ENCODE measurements at regions not wholly inside any gene's neighbourhood (a gene's known extent, or its start where the extent isn't known, plus 50 kb on each side); places are given as distances from the start of the nearest gene placed in this dataset.

GRCh38 chr2:180799141-180799540, 181.3 kb upstream of the UBE2E3 start:
- Histone ChIP-seq H3K4me3 (no peak overlapping the region), H3K4me1 (ENCODE audit: low read depth) (no peaks in the 10 kb centered on the region), H3K27ac (no peak overlapping the region), H3K36me3 (no peaks in the 10 kb centered on the region), H3K9me3 (ENCODE audit: low read depth) (no peaks in the 10 kb centered on the region), H3K27me3 (no peaks in the 10 kb centered on the region)
- DNase-seq (ENCODE audit: low read depth in 1 of 2, low spot score in 1 of 2) = no peak
- no peak for TF ChIP-seq CTCF (IDR thresholded peaks at IDR 0.05; ENCODE audit: low read depth, low read length)

GRCh38 chr2:180790891-180791290, 189.5 kb upstream of the UBE2E3 start:
- Histone ChIP-seq H3K27ac (no peak overlapping the region), H3K27me3 (no peaks in the 10 kb centered on the region), H3K4me3 (no peak overlapping the region), H3K9me3 (ENCODE audit: low read depth) (no peaks in the 10 kb centered on the region), H3K36me3 (no peaks in the 10 kb centered on the region), H3K4me1 (ENCODE audit: low read depth) (no peaks in the 10 kb centered on the region)
- peak in 1 of 2 donors; percentile 46 for DNase-seq (ENCODE audit: low read depth in 1 of 2, low spot score in 1 of 2)
- TF ChIP-seq CTCF (IDR thresholded peaks at IDR 0.05; ENCODE audit: low read depth, low read length) = no peak

GRCh38 chr2:180787330-180787729, 193.1 kb upstream of the UBE2E3 start:
- no peak overlapping the region for H3K27ac ChIP-seq
- no peaks in the 10 kb centered on the region for H3K36me3 ChIP-seq
- no peak for TF ChIP-seq CTCF (IDR thresholded peaks at IDR 0.05; ENCODE audit: low read depth, low read length)
- no peaks in the 10 kb centered on the region for H3K27me3 ChIP-seq
- H3K9me3 ChIP-seq (ENCODE audit: low read depth) = no peaks in the 10 kb centered on the region
- no peak overlapping the region for H3K4me3 ChIP-seq
- DNase-seq (ENCODE audit: low read depth in 1 of 2, low spot score in 1 of 2) = no peak
- H3K4me1 ChIP-seq (ENCODE audit: low read depth) = no peaks in the 10 kb centered on the region

- H3K9me3 ChIP-seq (ENCODE audit: low read depth) = no peaks in the 10 kb centered on the region
- H3K27ac ChIP-seq = no peak overlapping the region
- H3K4me3 ChIP-seq = no peak overlapping the region
- no peaks in the 10 kb centered on the region for H3K4me1 ChIP-seq (ENCODE audit: low read depth)
- DNase-seq (ENCODE audit: low read depth in 1 of 2, low spot score in 1 of 2) = peak in 1 of 2 donors; percentile 37
- H3K36me3 ChIP-seq = no peaks in the 10 kb centered on the region
- no peaks in the 10 kb centered on the region for H3K27me3 ChIP-seq
- no peak for TF ChIP-seq CTCF (IDR thresholded peaks at IDR 0.05; ENCODE audit: low read depth, low read length)
Observed at GRCh38 chr2:180781276-180781675, 199.1 kb upstream of the UBE2E3 start.

- no peak overlapping the region for H3K27ac ChIP-seq
- no peak for TF ChIP-seq CTCF (IDR thresholded peaks at IDR 0.05; ENCODE audit: low read depth, low read length)
- no peaks in the 10 kb centered on the region for H3K27me3 ChIP-seq
- H3K9me3 ChIP-seq (ENCODE audit: low read depth) = no peaks in the 10 kb centered on the region
- no peak for DNase-seq (ENCODE audit: low read depth in 1 of 2, low spot score in 1 of 2)
- no peaks in the 10 kb centered on the region for H3K4me1 ChIP-seq (ENCODE audit: low read depth)
- H3K36me3 ChIP-seq = no peaks in the 10 kb centered on the region
- no peak overlapping the region for H3K4me3 ChIP-seq
Observed at GRCh38 chr2:180778291-180778690, 202.1 kb upstream of the UBE2E3 start.

GRCh38 chr2:180776921-180777320, 203.5 kb upstream of the UBE2E3 start:
- Histone ChIP-seq H3K9me3 (ENCODE audit: low read depth) (no peaks in the 10 kb centered on the region), H3K4me1 (ENCODE audit: low read depth) (no peaks in the 10 kb centered on the region), H3K36me3 (no peaks in the 10 kb centered on the region), H3K27me3 (no peaks in the 10 kb centered on the region), H3K4me3 (no peak overlapping the region), H3K27ac (no peak overlapping the region)
- DNase-seq (ENCODE audit: low read depth in 1 of 2, low spot score in 1 of 2) = peak in 1 of 2 donors; percentile 73
- TF ChIP-seq CTCF (IDR thresholded peaks at IDR 0.05; ENCODE audit: low read depth, low read length) = no peak
